Body of pancreas (tissue), 4 donors: ENCODE measurements at regions not wholly inside any gene's neighbourhood (a gene's known extent, or its start where the extent isn't known, plus 50 kb on each side); places are given as distances from the start of the nearest gene placed in this dataset. TPM values are rescaled to one million over a fixed set of nuclear protein-coding genes. Genes with fewer than 3 reads are reported as not detected.

Experiments
- ATAC-seq: fragments of 150-250 bp; one replicate; pipeline ENCODE4 v1.9.1; 2016
- DNase-seq, 4 donors: peaks; one replicate each; pipeline ENCODE4 v3.0.0-alpha.2; 2019
- H3K27ac ChIP-seq, 4 donors: fragments of 200-600 bp; sonication (generic); 1 replicate in 3 of 4; 2 replicates in 1 of 4; pipeline versions ENCODE4 v1.5.1 to v1.6.1; 2016 to 2019; ENCODE audit warnings: mild to moderate bottlenecking in 1 of 4, mixed read lengths in 1 of 4, moderate library complexity in 1 of 4
- H3K27me3 ChIP-seq, 2 donors: fragments of 200-600 bp; sonication (generic); one replicate each; pipeline ENCODE4 v1.6.0; 2016; ENCODE audit warnings: mild to moderate bottlenecking in 1 of 2
- H3K36me3 ChIP-seq, 2 donors: fragments of 200-600 bp; sonication (generic); replicated peaks in 1 of 2; 2 replicates each; pipeline ENCODE4 v1.5.1; 2016; ENCODE audit warnings: low read depth in 2 of 2; ENCODE audit not compliant: insufficient read depth in 1 of 2
- H3K4me1 ChIP-seq: fragments of 200-600 bp; sonication (generic); one replicate; pipeline ENCODE4 v1.6.0; 2016
- H3K4me3 ChIP-seq, 2 donors: fragments of 200-600 bp; sonication (generic); 1 replicate in 1 of 2; 2 replicates in 1 of 2; pipeline ENCODE4 v1.5.1; 2016 to 2019
- H3K9me3 ChIP-seq, 3 donors: fragments of 200-600 bp; sonication (generic); 1 replicate in 2 of 3; 2 replicates in 1 of 3; pipeline ENCODE4 v1.5.1; 2016
- POLR2A ChIP-seq, 3 donors: fragments of 450-650 bp; IDR thresholded peaks; one replicate each; pipeline ENCODE4 v1.6.1; 2016; ENCODE audit warnings: antibody characterized with exemption in 3 of 3, mild to moderate bottlenecking in 2 of 3
- WGBS, 2 donors: methylation state at CpG; one replicate each; pipeline ENCODE4 v1.1.5; 2017; 5-methylcytosine and 5-hydroxymethylcytosine counted together
- intact Hi-C: fragments of 100-400 bp; cut with DNase I; formaldehyde crosslinking; loops from one replicate; pipeline ENCODE4 v1.15.1; 2023
- microRNA counts, 2 donors: library from miRNA; unstranded; fragments of <30 nt; microRNA quantifications; one replicate each; lab custom pipeline; 2017
- microRNA-seq, 2 donors: library from miRNA; unstranded; fragments of <30 nt; microRNA quantifications; one replicate each; pipeline ENCODE4, GENCODE V29; 2016; ENCODE audit warnings: borderline number of aligned reads in 2 of 2, borderline replicate concordance in 2 of 2
- small RNA-seq: library from RNA; depleted of rRNA; stranded (forward); fragments of <200 nt; gene quantifications from one replicate; pipeline ENCODE3, GENCODE V24; 2016
- TF ChIP-seq, protein P1 (sequence below), 7 experiments: fragments of 450-650 bp in 4 of 7; fragments of 200-600 bp in 3 of 7; sonication (generic) in 3 of 7; IDR thresholded peaks; one replicate each; pipeline ENCODE4 v1.5.1; 2016 to 2019; ENCODE audit warnings: antibody characterized with exemption in 7 of 7

DNA sequence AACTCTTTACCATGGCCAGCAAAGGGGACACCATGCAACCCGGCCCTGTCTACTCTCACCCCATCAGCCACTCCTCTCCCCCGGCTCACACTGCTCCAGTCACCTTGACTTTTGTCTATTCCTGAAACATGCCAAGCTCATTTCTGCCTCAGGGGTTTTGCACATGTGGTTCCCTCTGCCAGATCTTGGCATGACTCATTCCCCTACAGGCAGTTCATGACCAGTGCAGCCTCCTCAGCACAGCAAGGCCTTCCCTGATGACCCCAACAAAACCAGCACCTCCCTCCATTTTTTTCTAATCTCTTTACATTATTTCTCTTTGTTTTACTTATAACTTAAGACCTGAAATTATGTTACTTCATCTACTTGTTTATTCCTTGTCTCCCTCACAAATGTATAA is 58.6 kb upstream of the GJB5 start:
- ATAC-seq = no peak

DNA sequence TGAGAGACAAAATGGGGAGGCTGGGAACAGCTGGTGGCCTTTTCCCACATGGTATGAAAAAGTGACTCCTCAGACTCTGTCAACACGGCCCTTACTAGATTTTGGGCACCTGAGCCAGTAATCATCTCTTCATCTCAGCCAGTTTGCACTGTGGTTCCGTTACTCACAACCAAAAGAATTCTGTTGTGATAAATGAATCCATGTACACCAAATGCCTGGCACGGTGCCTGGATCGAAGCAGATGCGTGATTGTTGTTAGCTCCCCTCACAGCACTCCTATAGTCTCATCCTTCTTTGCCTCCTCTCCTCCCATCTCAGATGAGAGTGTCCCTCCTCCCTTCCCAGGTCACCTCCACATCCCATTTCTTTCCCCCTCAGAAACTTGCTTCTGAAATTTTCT is 57.9 kb upstream of the GJB5 start:
- intact Hi-C loops = no loop called here
- no peak overlapping the region for H3K4me3 ChIP-seq
- no peaks in the 10 kb centered on the region for H3K27me3 ChIP-seq
- DNase-seq (peak in 1 of 4 donors; percentile 7), ATAC-seq (no peak)
- TF ChIP-seq, protein P1, sequence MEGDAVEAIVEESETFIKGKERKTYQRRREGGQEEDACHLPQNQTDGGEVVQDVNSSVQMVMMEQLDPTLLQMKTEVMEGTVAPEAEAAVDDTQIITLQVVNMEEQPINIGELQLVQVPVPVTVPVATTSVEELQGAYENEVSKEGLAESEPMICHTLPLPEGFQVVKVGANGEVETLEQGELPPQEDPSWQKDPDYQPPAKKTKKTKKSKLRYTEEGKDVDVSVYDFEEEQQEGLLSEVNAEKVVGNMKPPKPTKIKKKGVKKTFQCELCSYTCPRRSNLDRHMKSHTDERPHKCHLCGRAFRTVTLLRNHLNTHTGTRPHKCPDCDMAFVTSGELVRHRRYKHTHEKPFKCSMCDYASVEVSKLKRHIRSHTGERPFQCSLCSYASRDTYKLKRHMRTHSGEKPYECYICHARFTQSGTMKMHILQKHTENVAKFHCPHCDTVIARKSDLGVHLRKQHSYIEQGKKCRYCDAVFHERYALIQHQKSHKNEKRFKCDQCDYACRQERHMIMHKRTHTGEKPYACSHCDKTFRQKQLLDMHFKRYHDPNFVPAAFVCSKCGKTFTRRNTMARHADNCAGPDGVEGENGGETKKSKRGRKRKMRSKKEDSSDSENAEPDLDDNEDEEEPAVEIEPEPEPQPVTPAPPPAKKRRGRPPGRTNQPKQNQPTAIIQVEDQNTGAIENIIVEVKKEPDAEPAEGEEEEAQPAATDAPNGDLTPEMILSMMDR (IDR thresholded peaks at IDR 0.05) = no peak
- TF ChIP-seq POLR2A (IDR thresholded peaks at IDR 0.05) = no peak
- H3K36me3 ChIP-seq = no peaks in the 10 kb centered on the region
- H3K4me1 ChIP-seq = no peaks in the 10 kb centered on the region
- H3K9me3 ChIP-seq = no peaks in the 10 kb centered on the region
- WGBS, 2 donors = 25 to 26% methylated on average over 5 of the region's 5 CpGs
- H3K27ac ChIP-seq = no peak overlapping the region

More for the DNA sequence above, 58.6 kb upstream of the GJB5 start:
- 48 to 71% methylated on average over 2 of the region's 2 CpGs for WGBS, 2 donors
- H3K4me3 ChIP-seq = no peak overlapping the region
- intact Hi-C loops = no loop called here
- no peak for DNase-seq
- no peak for TF ChIP-seq POLR2A (IDR thresholded peaks at IDR 0.05)
- TF ChIP-seq, protein P1 (IDR thresholded peaks at IDR 0.05) = no peak
- no peaks in the 10 kb centered on the region for H3K36me3 ChIP-seq
- H3K27me3 ChIP-seq = no peaks in the 10 kb centered on the region
- H3K27ac ChIP-seq = no peak overlapping the region
- H3K4me1 ChIP-seq = no peaks in the 10 kb centered on the region
- H3K9me3 ChIP-seq = no peaks in the 10 kb centered on the region

DNA sequence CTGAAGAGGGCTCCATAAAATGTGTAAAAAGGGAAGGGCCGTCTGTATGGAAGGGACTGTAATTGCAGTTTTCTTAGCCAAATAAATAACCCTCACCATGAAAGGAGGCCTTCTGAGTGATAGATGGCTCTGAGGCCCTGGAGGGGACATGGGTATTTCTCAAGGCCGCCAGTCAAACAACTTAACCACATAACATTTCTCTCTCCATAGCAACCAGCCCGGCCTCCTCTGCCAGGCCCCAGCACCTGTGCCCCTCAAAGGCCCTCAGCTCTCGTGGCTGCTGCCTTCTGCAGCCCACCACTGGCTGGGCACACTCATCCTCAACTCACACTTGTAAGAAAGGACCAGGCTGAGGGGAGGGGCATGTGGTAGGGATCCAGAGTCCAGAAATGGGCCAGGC is 57.0 kb upstream of the GJB5 start:
- Histone ChIP-seq H3K27me3 (no peaks in the 10 kb centered on the region), H3K4me3 (no peak overlapping the region), H3K9me3 (no peaks in the 10 kb centered on the region), H3K27ac (no peak overlapping the region), H3K4me1 (no peaks in the 10 kb centered on the region), H3K36me3 (no peaks in the 10 kb centered on the region)
- TF ChIP-seq POLR2A (IDR thresholded peaks at IDR 0.05) = no peak
- TF ChIP-seq, protein P1 (IDR thresholded peaks at IDR 0.05) = no peak
- intact Hi-C loops = no loop called here
- 50 to 58% methylated on average over 3 to 4 of the region's 4 CpGs for WGBS, 2 donors
- no peak for ATAC-seq
- no peak for DNase-seq

DNA sequence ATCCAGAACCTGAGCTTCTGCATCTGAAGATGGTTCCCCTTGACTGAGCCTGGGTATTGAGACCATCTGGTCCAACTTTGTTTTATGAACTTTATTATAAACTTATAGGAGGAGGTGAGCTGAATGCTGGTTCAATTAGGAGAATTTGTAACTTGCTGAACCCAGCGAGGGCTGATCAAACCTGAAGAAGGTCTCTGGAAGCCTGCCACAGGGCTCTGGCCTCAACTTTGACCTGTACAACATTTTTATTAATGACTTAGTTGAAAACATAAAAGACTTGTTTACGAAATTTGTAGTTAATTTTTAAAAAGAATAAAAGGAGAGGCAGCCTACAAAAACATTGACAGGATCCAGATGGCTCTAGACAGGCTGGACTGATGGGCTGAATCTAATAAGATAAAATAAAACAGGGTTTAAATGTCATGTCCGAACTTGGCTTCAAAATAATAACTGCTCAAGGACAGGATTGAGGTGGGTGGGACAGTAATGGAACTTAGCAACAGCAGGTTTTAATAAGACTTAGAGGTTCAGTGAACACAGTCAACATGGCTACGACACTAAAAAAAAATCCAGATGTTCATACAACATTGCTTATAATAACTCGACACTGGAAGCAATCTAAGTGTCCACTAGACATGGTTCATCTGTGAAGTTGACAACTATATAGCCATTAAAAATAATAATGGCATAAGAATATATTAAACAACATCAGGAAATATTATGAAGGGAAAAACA is 53.4 kb upstream of the GJB5 start:
- DNase-seq (no peak), ATAC-seq (no peak)
- H3K9me3 ChIP-seq = no peaks in the 10 kb centered on the region
- H3K4me3 ChIP-seq = no peak overlapping the region
- H3K27ac ChIP-seq = no peak overlapping the region
- 42 to 52% methylated on average over 5 of the region's 5 CpGs for WGBS, 2 donors
- H3K4me1 ChIP-seq = no peaks in the 10 kb centered on the region
- intact Hi-C loops = no loop called here
- no peaks in the 10 kb centered on the region for H3K36me3 ChIP-seq
- H3K27me3 ChIP-seq = no peaks in the 10 kb centered on the region
- TF ChIP-seq, protein P1 (IDR thresholded peaks at IDR 0.05) = no peak
- no peak for TF ChIP-seq POLR2A (IDR thresholded peaks at IDR 0.05)

MicroRNAs in the stretch of these regions (microRNA counts, 767-probe panel; counts per million panel counts)
- 0 to 736 counts per million in 2 donors for microRNA hsa-miR-552 (lab: Ali Mortazavi, UCI)

Small RNA genes lying in the stretch of these regions (microRNA-seq; reads per million reads assigned to microRNA genes)
- 0 reads per million in 2 donors for gene MIR552

Small RNA genes lying in the stretch of these regions (small RNA-seq; reads per million reads assigned to genes)
- gene MIR552 = not detected
